ENCODE measurements at regions not wholly inside any gene's neighbourhood (a gene's known extent, or its start where the extent isn't known, plus 50 kb on each side); places are given as distances from the start of the nearest gene placed in this dataset.

- Histone ChIP-seq H2BK120ac (replicated peaks; ENCODE audit: low read depth, low read length) (no peak overlapping the region), H3K23ac (ENCODE audit: insufficient read length) (no peak overlapping the region), H3K27me3 (replicated peaks in 1 of 4; ENCODE audit: control insufficient read depth in 3 of 4, extremely low read depth in 1 of 4, insufficient read depth in 3 of 4, low read length in 3 of 4) (no peaks in the 10 kb centered on the region), H3K4me2 (ENCODE audit: insufficient read depth in 1 of 2, low read depth in 2 of 2, low read length in 2 of 2) (no peak overlapping the region), H2BK12ac (ENCODE audit: low read depth, low read length) (no peak overlapping the region), H4K8ac (ENCODE audit: extremely low read depth, insufficient read depth, low read length) (no peak overlapping the region), H3K14ac (ENCODE audit: insufficient read length) (no peak overlapping the region), H3K4me3 (ENCODE audit: extremely low read depth in 1 of 4, insufficient read depth in 2 of 4, low read depth in 3 of 4, low read length in 4 of 4) (no peak overlapping the region), H3K18ac (ENCODE audit: extremely low read depth, low read length) (no peak overlapping the region), H3K56ac (replicated peaks; ENCODE audit: insufficient read length, low read depth, low read length) (no peak overlapping the region), H4K20me1 (replicated peaks in 1 of 2; ENCODE audit: control insufficient read depth in 1 of 2, insufficient read depth in 2 of 2, low read length in 2 of 2) (no peaks in the 10 kb centered on the region), H3K9me3 (ENCODE audit: insufficient read depth in 2 of 2, low read depth in 1 of 2, low read length in 1 of 2) (no peaks in the 10 kb centered on the region), H2AK5ac (ENCODE audit: low read depth, low read length) (no peak overlapping the region), H4K91ac (replicated peaks; ENCODE audit: insufficient read length, low read length) (no peak overlapping the region), H2BK20ac (ENCODE audit: low read length) (no peak overlapping the region), H3K79me2 (ENCODE audit: control insufficient read depth in 1 of 2, insufficient read depth in 2 of 2, low read length in 2 of 2) (no peaks in the 10 kb centered on the region), H2BK5ac (ENCODE audit: low read depth, low read length) (no peak overlapping the region), H3K4ac (replicated peaks; ENCODE audit: insufficient read length, low read depth, low read length) (no peak overlapping the region), H3K23me2 (ENCODE audit: low read depth, low read length) (no peaks in the 10 kb centered on the region), H3K36me3 (ENCODE audit: control insufficient read depth in 2 of 4, insufficient read depth in 4 of 4, low read length in 3 of 4) (no peaks in the 10 kb centered on the region), H2BK15ac (ENCODE audit: low read length) (no peak overlapping the region), H3K27ac (ENCODE audit: low read depth, low read length) (no peak overlapping the region), H2AFZ (ENCODE audit: low read length) (no peak overlapping the region), H3K4me1 (replicated peaks in 1 of 4; ENCODE audit: control insufficient read depth in 3 of 4, insufficient read depth in 4 of 4, low read length in 3 of 4) (no peaks in the 10 kb centered on the region), H4K5ac (ENCODE audit: insufficient read length, low read depth, low read length) (no peak overlapping the region), H3K79me1 (ENCODE audit: low read depth, low read length) (no peaks in the 10 kb centered on the region), H3K9ac (replicated peaks in 1 of 4; ENCODE audit: extremely low read depth in 1 of 4, low read depth in 3 of 4, low read length in 3 of 4) (no peak overlapping the region)
- ChIA-PET POLR2A (ENCODE audit: partially characterized antibody) (no interaction called here), CTCF (ENCODE audit: partially characterized antibody) (no interaction called here)
- TF ChIP-seq ASH2L (IDR thresholded peaks at IDR 0.05; ENCODE audit: low read length): no peak
- peak; percentile 43; the same call in 1 of the 2 replicates for TF ChIP-seq MAFK (IDR thresholded peaks at IDR 0.05; ENCODE audit: low read depth, low read length)
- 84% methylated on average over 1 of the region's 1 CpG; no CpG with 5 or more reads in 1 of the 2 experiments for WGBS, 2 experiments (ENCODE audit: extremely low coverage in 1 of 2, insufficient coverage in 1 of 2, insufficient read length in 1 of 2, insufficient replicate concordance in 2 of 2, low coverage in 1 of 2, low lambda C conversion rate in 2 of 2, missing lambda C conversion rate in 1 of 2)
- FAIRE-seq: no peak
- no peak for DNase-seq (ENCODE audit: low read depth in 1 of 2, low spot score in 2 of 2)
Measured at GRCh38 chr4:33226783-33227182, 2506.6 kb downstream of the PCDH7 start.
